ENCODE measurements at regions not wholly inside any gene's neighbourhood (a gene's known extent, or its start where the extent isn't known, plus 50 kb on each side); places are given as distances from the start of the nearest gene placed in this dataset.

- no peak for DNase-seq (ENCODE audit: low read depth in 1 of 2, low spot score in 1 of 2)
- no peak overlapping the region for H3K27ac ChIP-seq (replicated peaks)
- no peak overlapping the region for H3K4me3 ChIP-seq (replicated peaks; ENCODE audit: insufficient read depth, low read length)
- no peaks in the 10 kb centered on the region for H3K27me3 ChIP-seq (ENCODE audit: insufficient read depth, poor library complexity, severe bottlenecking)
- no peak for TF ChIP-seq GABPA (IDR thresholded peaks at IDR 0.05; ENCODE audit: low read depth)
- TF ChIP-seq SPI1 (IDR thresholded peaks at IDR 0.05; ENCODE audit: borderline replicate concordance, low read depth): no peak
- no peak for TF ChIP-seq POLR2AphosphoS5 (IDR thresholded peaks at IDR 0.05; ENCODE audit: low read depth)
- TF ChIP-seq REST (IDR thresholded peaks at IDR 0.05; ENCODE audit: insufficient replicate concordance, low read depth): no peak
- TF ChIP-seq CTCF (IDR thresholded peaks at IDR 0.05; ENCODE audit: insufficient read depth, low read length): no peak
Measured at GRCh38 chr9:134233022-134233421, 68.7 kb upstream of the RNU6ATAC start.

- H3K27ac ChIP-seq (replicated peaks): no peak overlapping the region
- no peak for TF ChIP-seq GABPA (IDR thresholded peaks at IDR 0.05; ENCODE audit: low read depth)
- TF ChIP-seq REST (IDR thresholded peaks at IDR 0.05; ENCODE audit: insufficient replicate concordance, low read depth): no peak
- no peak for TF ChIP-seq POLR2AphosphoS5 (IDR thresholded peaks at IDR 0.05; ENCODE audit: low read depth)
- TF ChIP-seq SPI1 (IDR thresholded peaks at IDR 0.05; ENCODE audit: borderline replicate concordance, low read depth): no peak
- no peak for TF ChIP-seq CTCF (IDR thresholded peaks at IDR 0.05; ENCODE audit: insufficient read depth, low read length)
- H3K27me3 ChIP-seq (ENCODE audit: insufficient read depth, poor library complexity, severe bottlenecking): no peaks in the 10 kb centered on the region
- DNase-seq (ENCODE audit: low read depth in 1 of 2, low spot score in 1 of 2): no peak
- no peak overlapping the region for H3K4me3 ChIP-seq (replicated peaks; ENCODE audit: insufficient read depth, low read length)
Measured at GRCh38 chr9:134234001-134234660, 69.8 kb upstream of the RNU6ATAC start.

GRCh38 chr9:134234687-134235359 is 70.5 kb upstream of the RNU6ATAC start:
- no peak for DNase-seq (ENCODE audit: low read depth in 1 of 2, low spot score in 1 of 2)
- no peak overlapping the region for H3K4me3 ChIP-seq (replicated peaks; ENCODE audit: insufficient read depth, low read length)
- no peaks in the 10 kb centered on the region for H3K27me3 ChIP-seq (ENCODE audit: insufficient read depth, poor library complexity, severe bottlenecking)
- H3K27ac ChIP-seq (replicated peaks): no peak overlapping the region
- TF ChIP-seq CTCF (IDR thresholded peaks at IDR 0.05; ENCODE audit: insufficient read depth, low read length) (no peak), REST (IDR thresholded peaks at IDR 0.05; ENCODE audit: insufficient replicate concordance, low read depth) (no peak), GABPA (IDR thresholded peaks at IDR 0.05; ENCODE audit: low read depth) (no peak), POLR2AphosphoS5 (IDR thresholded peaks at IDR 0.05; ENCODE audit: low read depth) (no peak)

Data from HL-60 (cell line).